Hepatocyte (in vitro differentiated cells): ENCODE measurements at regions not wholly inside any gene's neighbourhood (a gene's known extent, or its start where the extent isn't known, plus 50 kb on each side); places are given as distances from the start of the nearest gene placed in this dataset.
"Not testable (repeated sequence)": the region's sequence is repeated elsewhere in the genome, so short reads cannot be mapped to it uniquely, and the experiment has no call there.

Experiments
- DNase-seq: peaks from one replicate; pipeline ENCODE4 v3.0.0-alpha.2; 2016; ENCODE audit warnings: low spot score
- H2AFZ ChIP-seq: fragments of 200-600 bp; sonication (generic); 2 replicates; pipeline ENCODE4 v1.6.0; 2016; ENCODE audit warnings: antibody characterized with exemption, mild to moderate bottlenecking
- H3K27ac ChIP-seq: fragments of 200-600 bp; sonication (generic); 2 replicates; pipeline ENCODE4 v1.5.1; 2016; ENCODE audit warnings: mild to moderate bottlenecking
- H3K27me3 ChIP-seq: fragments of 200-600 bp; sonication (generic); 2 replicates; pipeline ENCODE4 v1.6.1; 2016
- H3K36me3 ChIP-seq: fragments of 200-600 bp; sonication (generic); replicated peaks from 2 replicates; pipeline ENCODE4 v1.5.1; 2016; ENCODE audit warnings: low read depth; ENCODE audit not compliant: insufficient read depth
- H3K4me1 ChIP-seq: fragments of 200-600 bp; sonication (generic); 2 replicates; pipeline ENCODE4 v1.5.1; 2016; ENCODE audit warnings: mild to moderate bottlenecking, moderate library complexity; ENCODE audit not compliant: insufficient read depth
- H3K4me2 ChIP-seq: fragments of 200-600 bp; sonication (generic); 2 replicates; pipeline ENCODE4 v1.6.0; 2016
- H3K4me3 ChIP-seq: fragments of 200-600 bp; sonication (generic); 2 replicates; pipeline ENCODE4 v1.5.1; 2016; ENCODE audit warnings: mild to moderate bottlenecking
- H3K79me2 ChIP-seq: fragments of 200-600 bp; sonication (generic); 2 replicates; pipeline ENCODE4 v1.6.0; 2017; ENCODE audit warnings: mild to moderate bottlenecking
- H3K9me2 ChIP-seq: fragments of 200-600 bp; sonication (generic); replicated peaks from 2 replicates; pipeline ENCODE4 v1.6.0; 2017; ENCODE audit warnings: mild to moderate bottlenecking; ENCODE audit not compliant: insufficient read depth
- H3K9me3 ChIP-seq: fragments of 200-600 bp; sonication (generic); 2 replicates; pipeline ENCODE4 v1.5.1; 2016; ENCODE audit warnings: low read depth, mild to moderate bottlenecking
- H4K20me1 ChIP-seq: fragments of 200-600 bp; sonication (generic); 2 replicates; pipeline ENCODE4 v1.6.0; 2016; ENCODE audit warnings: mild to moderate bottlenecking; ENCODE audit not compliant: insufficient read depth, poor library complexity, severe bottlenecking
- EZH2 ChIP-seq: fragments of 200-600 bp; sonication (generic); IDR thresholded peaks from 2 replicates; pipeline ENCODE4 v1.6.1; 2016; ENCODE audit warnings: antibody characterized with exemption, mild to moderate bottlenecking, borderline replicate concordance
- EZH2phosphoT487 ChIP-seq: fragments of 200-600 bp; sonication (generic); IDR thresholded peaks from one replicate; pipeline ENCODE4 v1.6.1; 2018; ENCODE audit warnings: antibody characterized with exemption, mild to moderate bottlenecking, low read depth, moderate library complexity; ENCODE audit not compliant: unreplicated experiment, severe bottlenecking
- WGBS: methylation state at CpG from one replicate; pipeline ENCODE4 v1.1.6; 2016; ENCODE audit warnings: low lambda C conversion rate; ENCODE audit errors: missing lambda C conversion rate; 5-methylcytosine and 5-hydroxymethylcytosine counted together
- TF ChIP-seq, protein P1 (sequence below): fragments of 200-600 bp; sonication (generic); IDR thresholded peaks from 2 replicates; pipeline ENCODE4 v1.5.1; 2016; ENCODE audit warnings: antibody characterized with exemption, mild to moderate bottlenecking; ENCODE audit not compliant: poor library complexity

DNA sequence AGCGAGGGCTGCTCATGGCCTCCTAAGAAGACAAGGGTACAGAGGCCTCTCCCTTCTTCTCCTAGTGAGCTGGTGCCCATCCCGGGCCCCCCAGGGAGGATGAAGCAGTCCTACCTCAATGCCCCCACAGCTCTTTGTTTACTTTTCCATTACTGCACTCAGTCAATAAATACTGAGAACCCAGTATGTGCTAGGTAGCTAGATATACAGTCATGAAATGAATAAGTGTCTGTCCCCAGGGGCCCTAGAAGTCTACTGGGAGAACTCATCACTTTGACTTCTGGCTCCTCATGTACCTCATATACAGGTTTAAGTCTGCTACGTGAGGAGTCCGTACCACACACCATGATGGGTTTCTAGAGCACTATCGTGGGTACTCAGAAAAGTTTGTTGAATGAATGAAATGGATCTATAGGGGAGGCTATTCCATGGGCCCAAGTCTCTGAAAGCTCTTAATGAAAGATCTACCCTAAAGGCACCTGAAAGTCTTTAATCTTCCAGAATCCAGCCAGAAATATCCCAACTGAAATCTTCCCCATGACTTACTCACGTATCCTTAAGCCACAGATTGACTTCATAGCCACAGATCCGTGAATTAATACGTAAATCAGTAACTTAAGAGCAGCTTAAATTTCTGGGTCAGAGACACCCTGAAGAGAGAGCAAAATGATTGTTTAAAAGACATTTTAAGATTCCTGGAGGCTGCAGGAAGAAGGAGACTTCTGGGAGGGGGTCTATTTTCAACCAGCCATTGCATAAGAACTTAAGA is 51.6 kb upstream of the POMP start:
- DNase-seq: no peak
- no peaks in the 10 kb centered on the region for H3K27me3 ChIP-seq
- H3K27ac ChIP-seq: no peak overlapping the region
- no peaks in the 10 kb centered on the region for H4K20me1 ChIP-seq
- TF ChIP-seq, protein P1, sequence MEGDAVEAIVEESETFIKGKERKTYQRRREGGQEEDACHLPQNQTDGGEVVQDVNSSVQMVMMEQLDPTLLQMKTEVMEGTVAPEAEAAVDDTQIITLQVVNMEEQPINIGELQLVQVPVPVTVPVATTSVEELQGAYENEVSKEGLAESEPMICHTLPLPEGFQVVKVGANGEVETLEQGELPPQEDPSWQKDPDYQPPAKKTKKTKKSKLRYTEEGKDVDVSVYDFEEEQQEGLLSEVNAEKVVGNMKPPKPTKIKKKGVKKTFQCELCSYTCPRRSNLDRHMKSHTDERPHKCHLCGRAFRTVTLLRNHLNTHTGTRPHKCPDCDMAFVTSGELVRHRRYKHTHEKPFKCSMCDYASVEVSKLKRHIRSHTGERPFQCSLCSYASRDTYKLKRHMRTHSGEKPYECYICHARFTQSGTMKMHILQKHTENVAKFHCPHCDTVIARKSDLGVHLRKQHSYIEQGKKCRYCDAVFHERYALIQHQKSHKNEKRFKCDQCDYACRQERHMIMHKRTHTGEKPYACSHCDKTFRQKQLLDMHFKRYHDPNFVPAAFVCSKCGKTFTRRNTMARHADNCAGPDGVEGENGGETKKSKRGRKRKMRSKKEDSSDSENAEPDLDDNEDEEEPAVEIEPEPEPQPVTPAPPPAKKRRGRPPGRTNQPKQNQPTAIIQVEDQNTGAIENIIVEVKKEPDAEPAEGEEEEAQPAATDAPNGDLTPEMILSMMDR: no peak
- no peak for TF ChIP-seq EZH2
- no peak for TF ChIP-seq EZH2phosphoT487
- H2AFZ ChIP-seq: no peak overlapping the region
- H3K9me2 ChIP-seq: no peaks in the 10 kb centered on the region
- 92% methylated on average over 8 of the region's 8 CpGs for WGBS
- H3K4me2 ChIP-seq: no peak overlapping the region
- H3K36me3 ChIP-seq: no peaks in the 10 kb centered on the region
- H3K4me1 ChIP-seq: no peaks in the 10 kb centered on the region
- H3K4me3 ChIP-seq: no peak overlapping the region
- H3K9me3 ChIP-seq: no peaks in the 10 kb centered on the region
- H3K79me2 ChIP-seq: no peaks in the 10 kb centered on the region

DNA sequence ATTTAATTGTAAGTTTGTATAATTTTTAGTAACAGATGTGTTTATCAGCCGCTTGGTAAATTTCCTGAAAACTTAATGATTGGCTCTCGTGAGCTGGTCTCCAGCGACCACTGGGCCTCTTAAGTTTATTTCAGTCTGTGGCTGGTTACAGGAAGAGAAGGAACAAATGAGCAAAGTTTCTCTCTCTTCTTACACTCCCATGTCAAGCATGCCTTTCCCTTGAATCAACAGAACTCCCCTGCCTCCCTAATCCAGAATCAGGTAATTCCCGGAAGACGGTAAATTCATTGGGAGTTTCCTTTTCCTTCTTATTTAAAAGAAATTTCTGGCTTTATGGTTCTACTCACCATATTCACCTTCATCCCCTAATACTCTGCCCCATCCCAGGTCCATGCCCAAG is 52.5 kb upstream of the POMP start:
- H3K27ac ChIP-seq: no peak overlapping the region
- H3K36me3 ChIP-seq: no peaks in the 10 kb centered on the region
- H3K4me3 ChIP-seq: no peak overlapping the region
- H3K9me3 ChIP-seq: no peaks in the 10 kb centered on the region
- no peak for DNase-seq
- H3K9me2 ChIP-seq: no peaks in the 10 kb centered on the region
- H3K27me3 ChIP-seq: no peaks in the 10 kb centered on the region
- no peak overlapping the region for H3K4me2 ChIP-seq
- no peaks in the 10 kb centered on the region for H3K79me2 ChIP-seq
- H2AFZ ChIP-seq: no peak overlapping the region
- 69% methylated on average over 5 of the region's 5 CpGs for WGBS
- H3K4me1 ChIP-seq: no peaks in the 10 kb centered on the region
- no peak for TF ChIP-seq EZH2phosphoT487
- TF ChIP-seq EZH2: no peak
- TF ChIP-seq, protein P1: no peak
- no peaks in the 10 kb centered on the region for H4K20me1 ChIP-seq

DNA sequence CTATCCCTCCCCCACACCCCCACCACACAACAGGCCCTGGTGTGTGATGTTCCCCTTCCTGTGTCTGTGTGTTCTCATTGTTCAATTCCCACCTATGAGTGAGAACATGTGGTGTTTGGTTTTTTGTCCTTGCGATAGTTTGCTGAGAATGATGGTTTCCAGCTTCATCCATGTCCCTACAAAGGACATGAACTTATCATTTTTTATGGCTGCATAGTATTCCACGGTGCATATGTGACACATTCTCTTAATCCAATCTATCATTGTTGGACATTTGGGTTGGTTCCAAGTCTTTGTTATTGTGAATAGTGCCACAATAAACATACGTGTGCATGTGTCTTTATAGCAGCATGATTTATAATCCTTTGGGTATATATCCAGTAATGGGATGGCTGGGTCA is 53.8 kb upstream of the POMP start:
- not testable (repeated sequence) for H3K36me3 ChIP-seq, H4K20me1 ChIP-seq, H3K27ac ChIP-seq, DNase-seq, H3K9me2 ChIP-seq, H3K4me2 ChIP-seq, H3K9me3 ChIP-seq, H3K4me1 ChIP-seq, H3K4me3 ChIP-seq, H2AFZ ChIP-seq, H3K79me2 ChIP-seq, H3K27me3 ChIP-seq
- WGBS: 90% methylated on average over 3 of the region's 3 CpGs

DNA sequence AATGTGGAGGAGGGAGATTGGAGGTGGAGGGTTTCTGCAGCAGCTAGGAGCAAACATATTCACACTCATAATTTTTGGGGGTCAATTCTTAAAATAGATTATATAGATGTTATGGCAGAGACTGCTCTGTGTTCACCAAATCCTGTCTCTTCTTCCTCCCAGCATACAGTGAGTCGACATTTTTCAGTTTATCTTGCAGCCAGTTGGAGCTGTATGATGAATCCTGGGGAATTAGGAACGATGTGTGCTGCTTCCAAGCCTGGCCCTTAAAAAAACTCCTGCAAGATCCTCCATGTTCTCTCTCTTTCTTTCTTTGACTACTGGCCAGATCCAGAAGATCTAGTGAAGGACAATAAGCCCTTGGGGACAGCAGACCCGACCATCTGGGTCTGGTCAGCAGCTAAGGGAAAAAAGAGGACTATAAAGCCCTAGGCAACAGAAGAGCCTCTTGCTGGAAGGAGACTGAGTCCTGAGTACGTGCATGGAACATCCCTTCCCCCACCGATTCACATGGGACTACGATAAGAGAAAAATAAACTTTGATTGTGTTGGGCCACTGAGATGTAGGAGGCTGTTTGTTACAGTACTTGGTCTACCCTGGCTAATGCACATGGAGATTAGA is 55.8 kb upstream of the POMP start:
- Histone ChIP-seq H4K20me1 (no peaks in the 10 kb centered on the region), H3K4me1 (no peaks in the 10 kb centered on the region), H3K4me2 (peak overlapping the region; percentile 35), H2AFZ (peak overlapping the region; percentile 2), H3K27ac (no peak overlapping the region), H3K79me2 (no peaks in the 10 kb centered on the region), H3K9me3 (no peaks in the 10 kb centered on the region), H3K27me3 (no peaks in the 10 kb centered on the region), H3K36me3 (no peaks in the 10 kb centered on the region), H3K4me3 (no peak overlapping the region), H3K9me2 (no peaks in the 10 kb centered on the region)
- TF ChIP-seq, protein P1: no peak
- no peak for TF ChIP-seq EZH2phosphoT487
- DNase-seq: no peak
- WGBS: 72% methylated on average over 6 of the region's 6 CpGs
